SK-N-SH (cell line): ENCODE measurements at regions not wholly inside any gene's neighbourhood (a gene's known extent, or its start where the extent isn't known, plus 50 kb on each side); places are given as distances from the start of the nearest gene placed in this dataset.
A peak's percentile ranks its signal among the peaks of the same experiment; 100 is the strongest.

ENCODE experiments used
- CTCF ChIA-PET: fragments of 300-600, 350-600 bp; formaldehyde crosslinking; extraction: SDS; loops from one replicate; lab custom pipeline; 2021; lab: Yijun Ruan, JAX
- POLR2A ChIA-PET: fragments of 350-600 bp; sonication (Branson Sonifier 250); formaldehyde crosslinking; extraction: SDS; loops from one replicate; lab custom pipeline; 2020; ENCODE audit warnings: antibody characterized with exemption, inconsistent platforms; lab: Yijun Ruan, JAX
- DNase-seq: peaks from one replicate; pipeline ENCODE4 v3.0.0; 2012
- H2AFZ ChIP-seq: fragments of 200-600 bp; sonication (generic); 2 replicates; pipeline ENCODE4 v1.8.1; 2016; ENCODE audit warnings: antibody characterized with exemption, mild to moderate bottlenecking, low read depth
- H3F3A ChIP-seq: fragments of 200-600 bp; sonication (generic); replicated peaks from 2 replicates; pipeline ENCODE3; 2016; ENCODE audit warnings: antibody characterized with exemption, mild to moderate bottlenecking; ENCODE audit not compliant: insufficient read depth
- H3K27ac ChIP-seq, 2 experiments: fragments of 200-500 bp in 1 of 2; fragments of 200-600 bp in 1 of 2; sonication (Bioruptor generic) in 1 of 2; sonication (generic), shearing (Covaris generic) in 1 of 2; 2 replicates each; pipeline versions ENCODE4 v1.5.1 to v1.6.1; 2014 to 2016; ENCODE audit warnings: low read depth in 2 of 2, inconsistent platforms in 1 of 2, low read length in 1 of 2, mild to moderate bottlenecking in 1 of 2, mixed read lengths in 1 of 2
- H3K27me3 ChIP-seq: fragments of 200-600 bp; sonication (generic), shearing (Covaris generic); 2 replicates; pipeline ENCODE4 v1.6.1; 2016; ENCODE audit warnings: mixed run types; ENCODE audit not compliant: insufficient read depth
- H3K36me3 ChIP-seq, 2 experiments: fragments of 200-500 bp in 1 of 2; fragments of 200-600 bp in 1 of 2; sonication (Bioruptor generic) in 1 of 2; sonication (generic) in 1 of 2; replicated peaks in 1 of 2; 2 replicates each; pipeline versions ENCODE3 to v1.5.1; 2014 to 2016; ENCODE audit warnings: low read length in 1 of 2, mild to moderate bottlenecking in 1 of 2; ENCODE audit not compliant: insufficient read depth in 2 of 2, control insufficient read depth in 1 of 2
- H3K4me1 ChIP-seq, 2 experiments: fragments of 200-500 bp in 1 of 2; fragments of 200-600 bp in 1 of 2; sonication (Bioruptor generic) in 1 of 2; sonication (generic), shearing (Covaris generic) in 1 of 2; 2 replicates each; pipeline versions ENCODE4 v1.5.1 to v1.6.1; 2014 to 2016; ENCODE audit warnings: low read depth in 1 of 2, low read length in 1 of 2, mixed run types in 1 of 2; ENCODE audit not compliant: insufficient read depth in 2 of 2, control insufficient read depth in 1 of 2
- H3K4me2 ChIP-seq: fragments of 200-600 bp; sonication (generic), shearing (Covaris generic); 2 replicates; pipeline ENCODE4 v1.6.1; 2017; ENCODE audit warnings: mixed run types
- H3K4me3 ChIP-seq, 2 experiments: fragments of 200-500 bp in 1 of 2; fragments of 200-600 bp in 1 of 2; sonication (Bioruptor generic) in 1 of 2; sonication (generic), shearing (Covaris generic) in 1 of 2; 2 replicates each; pipeline versions ENCODE4 v1.5.1 to v1.8.1; 2014 to 2016; ENCODE audit warnings: low read depth in 2 of 2, inconsistent platforms in 1 of 2, low read length in 1 of 2, mild to moderate bottlenecking in 1 of 2, mixed read lengths in 1 of 2, moderate library complexity in 1 of 2
- H3K79me2 ChIP-seq: fragments of 200-600 bp; sonication (generic); 2 replicates; pipeline ENCODE4 v1.8.1; 2017; ENCODE audit warnings: mild to moderate bottlenecking; ENCODE audit not compliant: insufficient read depth
- H3K9ac ChIP-seq: fragments of 200-600 bp; sonication (generic); 2 replicates; pipeline ENCODE4 v1.6.1; 2017; ENCODE audit warnings: mixed run types
- H3K9me2 ChIP-seq: fragments of 200-600 bp; sonication (generic); 2 replicates; pipeline ENCODE4 v1.6.1; 2017; ENCODE audit warnings: mixed run types
- H3K9me3 ChIP-seq: fragments of 200-600 bp; sonication (generic); 2 replicates; pipeline ENCODE4 v1.6.1; 2017; ENCODE audit warnings: mixed run types, mild to moderate bottlenecking, moderate library complexity
- H4K20me1 ChIP-seq: fragments of 200-600 bp; sonication (generic); 2 replicates; pipeline ENCODE4 v1.6.1; 2017; ENCODE audit warnings: mild to moderate bottlenecking, mixed run types; ENCODE audit not compliant: insufficient read depth
- EP300 ChIP-seq, 2 experiments: IDR thresholded peaks; 2 replicates each; pipeline versions ENCODE4 v1.4.0 to v1.6.1; 2012; ENCODE audit warnings: borderline replicate concordance in 1 of 2, low read depth in 1 of 2, low read length in 1 of 2
- FOSL2 ChIP-seq: IDR thresholded peaks from 2 replicates; pipeline ENCODE4 v1.4.0; 2012; ENCODE audit warnings: low read depth, mild to moderate bottlenecking, moderate library complexity, borderline replicate concordance
- GATA2 ChIP-seq: sonication (generic); formaldehyde crosslinking; IDR thresholded peaks from 2 replicates; pipeline ENCODE4 v1.5.0; 2020; ENCODE audit warnings: mild to moderate bottlenecking, missing genetic modification reagents
- MEF2A ChIP-seq: IDR thresholded peaks from 2 replicates; pipeline ENCODE4 v1.4.0; 2012; ENCODE audit warnings: low read depth, borderline replicate concordance
- POLR2AphosphoS5 ChIP-seq: IDR thresholded peaks from 2 replicates; pipeline ENCODE4 v1.6.1; 2012; ENCODE audit warnings: low read depth, low read length
- RAD21 ChIP-seq: IDR thresholded peaks from 2 replicates; pipeline ENCODE4 v1.6.1; 2012; ENCODE audit warnings: mild to moderate bottlenecking, low read length
- TCF12 ChIP-seq: IDR thresholded peaks from 2 replicates; pipeline ENCODE4 v1.4.0; 2012
- YY1 ChIP-seq: IDR thresholded peaks from 2 replicates; pipeline ENCODE4 v1.4.0; 2012; ENCODE audit warnings: low read depth, mild to moderate bottlenecking
- WGBS: methylation state at CpG from one replicate; pipeline ENCODE4 v1.1.6; 2017; ENCODE audit warnings: low lambda C conversion rate; 5-methylcytosine and 5-hydroxymethylcytosine counted together
- TF ChIP-seq, protein P1 (sequence below): fragments of 150-350 bp; IDR thresholded peaks from 2 replicates; pipeline ENCODE4 v1.6.1; 2017; ENCODE audit warnings: antibody characterized with exemption, low read length, low read depth, borderline replicate concordance
- TF ChIP-seq, protein P2 (sequence below): IDR thresholded peaks from 2 replicates; pipeline ENCODE4 v1.4.0; 2012; ENCODE audit warnings: low read depth, borderline replicate concordance

DNA sequence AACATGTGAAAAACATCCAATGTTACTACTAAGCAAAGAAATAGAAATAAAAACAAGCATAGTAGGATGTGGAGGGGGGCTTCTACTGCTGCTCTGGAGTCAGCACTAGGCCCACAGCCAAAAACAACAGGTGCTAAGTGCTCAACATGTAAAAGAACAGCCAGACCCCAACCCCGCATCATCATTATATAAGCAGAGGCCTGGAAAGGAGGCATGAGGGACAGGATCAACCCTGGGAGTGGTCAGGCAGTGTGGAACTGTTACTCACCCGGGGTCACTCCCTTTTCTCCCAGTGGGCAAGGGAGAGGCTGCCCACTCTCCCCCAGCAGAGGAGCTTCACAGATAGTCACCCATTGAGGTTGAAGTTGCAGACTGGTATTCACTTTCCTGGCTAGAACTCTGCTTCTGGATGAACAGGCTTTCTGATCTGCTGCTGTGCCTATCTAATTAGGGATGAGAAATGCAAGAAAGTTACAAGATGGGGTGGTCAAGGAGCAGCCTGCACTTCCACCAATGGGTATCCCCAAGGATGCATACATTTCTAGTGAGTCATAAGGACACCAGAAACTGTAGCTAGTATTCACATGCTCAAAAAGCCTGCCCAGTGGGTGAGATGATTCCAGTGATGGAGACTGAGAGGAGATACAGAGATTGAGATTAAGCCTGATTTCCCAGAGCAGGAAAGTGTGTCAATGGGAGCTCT lies 480.1 kb upstream of the TCF4 start:
- WGBS: 86% methylated on average over 2 of the region's 2 CpGs
- Histone ChIP-seq H3K27me3 (no peaks in the 10 kb centered on the region), H3F3A (no peaks in the 10 kb centered on the region), H3K79me2 (no peaks in the 10 kb centered on the region), H3K27ac (peak overlapping the region; percentile 34 to 61; a peak in 3 of 4 replicates), H3K36me3 (no peaks in the 10 kb centered on the region), H4K20me1 (no peaks in the 10 kb centered on the region), H3K9me2 (no peaks in the 10 kb centered on the region), H3K9ac (peak overlapping the region; percentile 11; the same call in 1 of the 2 replicates), H3K4me3 (no peak overlapping the region)
- CTCF ChIA-PET: interaction anchor here (1.1 kb wide), 1 partner anchor 259 kb away, joined by 3 read pairs; no protein-coding TSS in a partner anchor
- TF ChIP-seq FOSL2: peak; percentile 19; the same call in 1 of the 2 replicates
- TF ChIP-seq, protein P1, sequence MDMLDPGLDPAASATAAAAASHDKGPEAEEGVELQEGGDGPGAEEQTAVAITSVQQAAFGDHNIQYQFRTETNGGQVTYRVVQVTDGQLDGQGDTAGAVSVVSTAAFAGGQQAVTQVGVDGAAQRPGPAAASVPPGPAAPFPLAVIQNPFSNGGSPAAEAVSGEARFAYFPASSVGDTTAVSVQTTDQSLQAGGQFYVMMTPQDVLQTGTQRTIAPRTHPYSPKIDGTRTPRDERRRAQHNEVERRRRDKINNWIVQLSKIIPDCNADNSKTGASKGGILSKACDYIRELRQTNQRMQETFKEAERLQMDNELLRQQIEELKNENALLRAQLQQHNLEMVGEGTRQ: no peak
- TF ChIP-seq, all 33 proteins: peak for 1
- H2AFZ ChIP-seq: peak overlapping the region; percentile 58
- H3K9me3 ChIP-seq: no peaks in the 10 kb centered on the region
- H3K4me1 ChIP-seq: peaks cover 5 to 18% of the 10 kb centered on the region in 2 experiments; a peak in 3 of 4 replicates
- peak overlapping the region; percentile 31; the same call in 1 of the 2 replicates for H3K4me2 ChIP-seq
- peak; percentile 31 for DNase-seq
- POLR2A ChIA-PET: no interaction called here

DNA sequence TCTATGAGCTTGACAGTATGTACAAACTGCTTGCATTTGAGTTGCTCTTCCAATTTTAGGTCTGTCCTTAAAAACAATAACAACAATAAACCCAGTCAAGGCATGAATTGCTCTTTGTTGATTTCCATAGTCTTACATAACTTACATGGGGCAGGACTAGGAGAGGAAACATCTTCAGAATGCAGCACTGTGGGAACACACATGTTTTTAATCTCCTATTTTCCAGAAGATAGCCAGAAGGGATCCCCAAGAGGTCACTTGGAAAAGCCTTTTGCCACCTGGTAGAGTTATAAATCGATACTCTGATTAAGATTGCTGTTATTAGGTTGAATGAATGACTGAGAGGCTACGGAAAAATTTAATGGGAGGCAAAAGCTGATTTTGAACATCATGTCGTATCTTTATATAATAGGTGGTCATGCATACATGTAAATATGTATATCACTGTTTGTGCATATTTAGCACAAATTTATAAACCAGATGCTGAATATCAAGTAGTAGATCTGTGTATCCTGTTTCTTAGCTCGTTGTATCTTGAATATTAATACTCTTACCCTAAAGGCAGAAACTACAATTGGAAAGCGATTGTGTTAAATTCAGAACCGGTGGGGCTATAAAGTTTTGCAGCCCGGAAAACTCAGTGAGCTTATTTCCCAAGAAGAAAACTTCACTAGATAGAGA lies 479.4 kb upstream of the TCF4 start:
- H3K9ac ChIP-seq: no peak overlapping the region
- H3K36me3 ChIP-seq: no peaks in the 10 kb centered on the region
- ChIA-PET POLR2A (no interaction called here), CTCF (interaction anchor here (1.1 kb wide), 1 partner anchor 260 kb away, joined by 3 read pairs; no protein-coding TSS in a partner anchor)
- no peak overlapping the region for H2AFZ ChIP-seq
- peak; percentile 19 for DNase-seq
- H3K9me2 ChIP-seq: no peaks in the 10 kb centered on the region
- TF ChIP-seq, protein P2, sequence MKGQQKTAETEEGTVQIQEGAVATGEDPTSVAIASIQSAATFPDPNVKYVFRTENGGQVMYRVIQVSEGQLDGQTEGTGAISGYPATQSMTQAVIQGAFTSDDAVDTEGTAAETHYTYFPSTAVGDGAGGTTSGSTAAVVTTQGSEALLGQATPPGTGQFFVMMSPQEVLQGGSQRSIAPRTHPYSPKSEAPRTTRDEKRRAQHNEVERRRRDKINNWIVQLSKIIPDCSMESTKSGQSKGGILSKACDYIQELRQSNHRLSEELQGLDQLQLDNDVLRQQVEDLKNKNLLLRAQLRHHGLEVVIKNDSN: no peak
- peak; percentile 55; the same call in 1 of the 2 replicates for TF ChIP-seq TCF12
- TF ChIP-seq RAD21: no peak
- TF ChIP-seq MEF2A: no peak
- TF ChIP-seq EP300 (IDR thresholded peaks at IDR 0.05; ENCODE audit: borderline replicate concordance in 1 of 2, low read depth in 1 of 2, low read length in 1 of 2): peak in 1 of 2 experiments; percentile 58; a peak in 2 of 4 replicates
- no peak for TF ChIP-seq YY1
- no peak for TF ChIP-seq POLR2AphosphoS5
- TF ChIP-seq GATA2 (CRISPR knock-in tag): no peak
- peak overlapping the region; percentile 47 to 61 for H3K27ac ChIP-seq
- 56% methylated on average over 7 of the region's 7 CpGs for WGBS
- no peaks in the 10 kb centered on the region for H3K27me3 ChIP-seq
- no peaks in the 10 kb centered on the region for H3K9me3 ChIP-seq
- no peaks in the 10 kb centered on the region for H4K20me1 ChIP-seq
- no peaks in the 10 kb centered on the region for H3K79me2 ChIP-seq
- H3F3A ChIP-seq: no peaks in the 10 kb centered on the region
- 0 out of 2 replicates have a peak overlapping the region, but pooled peaks have one; percentile 31 for H3K4me2 ChIP-seq
- H3K4me3 ChIP-seq: no peak overlapping the region
- H3K4me1 ChIP-seq: peaks cover 5 to 18% of the 10 kb centered on the region in 2 experiments; a peak in 3 of 4 replicates
